NCI-H510A treated with DMSO at 0.1 percent for 48 hours (cell line): ENCODE measurements at regions not wholly inside any gene's neighbourhood (a gene's known extent, or its start where the extent isn't known, plus 50 kb on each side); places are given as distances from the start of the nearest gene placed in this dataset.

Experiments used
- DNase-seq: peaks from one replicate; lab custom pipeline; 2025; lab: John Stamatoyannopoulos, UW

DNA sequence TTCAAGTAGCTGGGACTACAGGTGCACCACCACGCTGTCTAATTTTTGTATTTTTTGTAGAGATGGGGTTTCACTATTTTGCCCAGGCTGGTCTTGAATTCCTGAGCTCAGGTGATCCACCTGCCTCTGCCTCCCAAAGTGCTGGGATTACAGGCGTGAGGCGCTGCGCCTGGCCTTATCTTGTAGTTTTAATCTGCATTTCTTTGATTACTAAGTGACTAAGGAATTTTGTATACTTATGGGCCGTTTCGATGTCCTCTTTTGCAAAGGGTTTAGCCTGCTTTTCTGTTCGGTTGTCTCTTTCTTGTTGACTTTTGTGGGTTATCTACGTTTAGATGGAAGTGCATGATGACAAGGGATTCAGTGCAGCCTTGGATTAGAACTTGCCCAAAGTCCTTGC lies 500.6 kb downstream of the QKI start:
- DNase-seq, result no peak

GRCh38 chr6:163913045-163913444 lies 498.5 kb downstream of the QKI start:
- no peak for DNase-seq

GRCh38 chr6:163906006-163906710 lies 491.6 kb downstream of the QKI start:
- DNase-seq, result no peak

DNA sequence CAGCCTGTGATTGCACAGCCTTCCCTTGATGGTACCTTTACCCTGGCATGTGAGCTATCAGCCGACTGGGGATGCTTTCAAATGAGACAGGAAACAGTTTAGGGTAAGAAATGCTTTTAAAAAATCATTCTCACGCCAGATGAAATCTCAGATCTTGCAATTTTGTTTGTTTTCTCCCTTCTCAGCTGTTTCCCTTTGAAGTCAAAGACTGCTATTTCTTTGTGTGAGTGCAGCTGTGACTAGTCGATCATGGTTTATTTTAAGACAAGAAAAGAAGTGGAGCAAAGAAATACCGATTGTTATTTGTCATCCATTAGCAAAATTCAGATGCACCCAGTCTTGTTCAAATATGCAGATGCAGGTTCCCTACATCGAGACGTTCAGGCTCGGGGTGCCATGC lies 489.7 kb downstream of the QKI start:
- DNase-seq, result no peak

GRCh38 chr6:163903541-163903940 lies 489.0 kb downstream of the QKI start:
- no peak for DNase-seq

GRCh38 chr6:163902993-163903392 lies 488.5 kb downstream of the QKI start:
- DNase-seq, result no peak

DNA sequence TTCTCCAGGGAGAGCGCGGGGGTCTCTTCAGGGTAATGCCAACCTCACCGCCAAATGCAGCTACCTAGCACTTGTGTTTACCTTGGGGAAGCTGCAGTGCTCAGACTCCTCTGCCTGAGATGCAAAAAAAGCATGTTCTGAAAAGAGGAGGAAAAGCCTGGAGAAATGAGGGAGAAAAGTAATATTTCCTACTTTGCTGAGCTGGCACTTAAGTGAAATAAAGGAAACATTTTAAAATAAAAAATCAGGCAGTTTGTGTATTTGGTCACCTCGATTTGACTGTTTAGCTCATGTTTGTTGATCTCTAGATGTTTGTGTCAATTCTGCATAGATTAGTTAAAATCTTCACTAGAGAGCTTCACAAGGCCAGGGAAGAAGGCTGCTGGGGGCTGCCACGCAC lies 487.2 kb downstream of the QKI start:
- no peak for DNase-seq

GRCh38 chr6:163900570-163900969 lies 486.1 kb downstream of the QKI start:
- DNase-seq, result no peak

- no peak for DNase-seq
These were observed 483.2 kb downstream of the QKI start for GRCh38 chr6:163897669-163898068.

GRCh38 chr6:163897030-163897429 lies 482.5 kb downstream of the QKI start:
- DNase-seq, result no peak

GRCh38 chr6:163895162-163895561 lies 480.6 kb downstream of the QKI start:
- DNase-seq, result no peak

DNA sequence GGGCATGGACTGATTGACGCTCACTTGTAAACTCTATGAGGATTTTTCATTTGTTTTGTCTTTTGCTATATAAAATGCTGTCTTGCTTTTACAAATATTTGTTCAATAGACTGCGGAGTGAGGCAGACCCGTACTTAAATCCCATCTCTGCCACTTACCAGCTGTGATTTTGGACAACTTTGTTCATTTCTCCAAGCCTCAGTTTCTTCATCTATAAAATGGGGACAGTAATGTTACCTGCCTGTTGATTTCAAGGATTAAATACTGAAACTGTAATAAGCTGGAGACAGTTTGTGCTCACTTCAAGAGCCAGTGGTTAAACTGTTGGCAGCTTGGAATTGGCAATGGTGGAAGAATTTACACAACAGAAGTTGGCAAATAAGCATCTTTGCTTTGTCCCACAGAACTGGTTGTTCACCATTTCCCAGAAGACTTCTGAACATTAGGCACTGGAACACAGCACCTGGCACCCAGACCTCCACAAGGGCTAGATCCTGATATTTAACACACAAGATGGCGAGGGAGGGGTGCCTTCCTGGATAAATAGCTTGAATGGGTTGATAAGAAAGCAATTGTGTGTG lies 479.2 kb downstream of the QKI start:
- DNase-seq, result no peak

GRCh38 chr6:163892824-163893561 lies 478.5 kb downstream of the QKI start:
- DNase-seq, result no peak

GRCh38 chr6:163889904-163890514 lies 475.5 kb downstream of the QKI start:
- DNase-seq, result no peak

- no peak for DNase-seq
These were observed 473.7 kb downstream of the QKI start for GRCh38 chr6:163888030-163888819.

GRCh38 chr6:163886428-163886827 lies 471.9 kb downstream of the QKI start:
- no peak for DNase-seq

- no peak for DNase-seq
These were observed 469.5 kb downstream of the QKI start for GRCh38 chr6:163883984-163884383.

GRCh38 chr6:163878698-163879097 lies 464.2 kb downstream of the QKI start:
- DNase-seq, result no peak

- no peak for DNase-seq
These were observed 463.5 kb downstream of the QKI start for GRCh38 chr6:163877877-163878639.

GRCh38 chr6:163876391-163876790 lies 461.9 kb downstream of the QKI start:
- DNase-seq, result no peak

DNA sequence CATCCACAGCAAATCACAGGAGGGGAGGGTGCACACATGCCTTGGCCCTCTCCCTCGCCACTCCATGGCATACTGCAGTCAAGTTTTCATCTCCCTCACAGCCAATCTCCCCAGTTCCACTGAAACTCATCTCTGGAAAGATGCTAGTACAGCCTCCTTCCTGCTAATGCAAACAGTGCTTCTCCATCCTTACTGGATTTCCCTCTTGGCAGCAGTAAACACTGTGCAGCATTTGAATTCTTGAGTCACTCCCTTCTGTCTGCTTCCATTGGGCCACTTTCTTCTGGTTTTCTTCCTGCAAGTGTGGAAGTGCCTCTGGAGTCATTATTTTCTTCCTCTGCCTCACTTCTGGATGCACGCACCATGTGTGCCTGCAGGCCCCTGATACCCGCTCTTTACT lies 460.3 kb downstream of the QKI start:
- no peak for DNase-seq
